PC-3 (cell line): ENCODE measurements at regions not wholly inside any gene's neighbourhood (a gene's known extent, or its start where the extent isn't known, plus 50 kb on each side); places are given as distances from the start of the nearest gene placed in this dataset.

Experiments
- EZH2phosphoT487 ChIP-seq: fragments of 300-600 bp; sonication (generic); IDR thresholded peaks from 2 replicates; pipeline ENCODE4 v1.6.1; 2018; ENCODE audit warnings: mild to moderate bottlenecking, antibody characterized with exemption, low read length, borderline replicate concordance
- TF ChIP-seq, protein P1 (sequence below): fragments of 300-600 bp; sonication (generic); conservative IDR thresholded peaks from 2 replicates; pipeline ENCODE4 v1.5.1; 2017; ENCODE audit warnings: antibody characterized with exemption, low read depth, mild to moderate bottlenecking, low read length

- TF ChIP-seq, protein P1, sequence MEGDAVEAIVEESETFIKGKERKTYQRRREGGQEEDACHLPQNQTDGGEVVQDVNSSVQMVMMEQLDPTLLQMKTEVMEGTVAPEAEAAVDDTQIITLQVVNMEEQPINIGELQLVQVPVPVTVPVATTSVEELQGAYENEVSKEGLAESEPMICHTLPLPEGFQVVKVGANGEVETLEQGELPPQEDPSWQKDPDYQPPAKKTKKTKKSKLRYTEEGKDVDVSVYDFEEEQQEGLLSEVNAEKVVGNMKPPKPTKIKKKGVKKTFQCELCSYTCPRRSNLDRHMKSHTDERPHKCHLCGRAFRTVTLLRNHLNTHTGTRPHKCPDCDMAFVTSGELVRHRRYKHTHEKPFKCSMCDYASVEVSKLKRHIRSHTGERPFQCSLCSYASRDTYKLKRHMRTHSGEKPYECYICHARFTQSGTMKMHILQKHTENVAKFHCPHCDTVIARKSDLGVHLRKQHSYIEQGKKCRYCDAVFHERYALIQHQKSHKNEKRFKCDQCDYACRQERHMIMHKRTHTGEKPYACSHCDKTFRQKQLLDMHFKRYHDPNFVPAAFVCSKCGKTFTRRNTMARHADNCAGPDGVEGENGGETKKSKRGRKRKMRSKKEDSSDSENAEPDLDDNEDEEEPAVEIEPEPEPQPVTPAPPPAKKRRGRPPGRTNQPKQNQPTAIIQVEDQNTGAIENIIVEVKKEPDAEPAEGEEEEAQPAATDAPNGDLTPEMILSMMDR = no peak
- TF ChIP-seq EZH2phosphoT487 = no peak
Measured at GRCh38 chr14:104373855-104374717, 205.5 kb upstream of the C14orf180 start.
